ENCODE measurements at regions not wholly inside any gene's neighbourhood (a gene's known extent, or its start where the extent isn't known, plus 50 kb on each side); places are given as distances from the start of the nearest gene placed in this dataset.

GRCh38 chr4:43242606-43243005 lies 350.1 kb downstream of the GRXCR1 start:
- TF ChIP-seq CTCF (IDR thresholded peaks at IDR 0.05; ENCODE audit: insufficient read depth, low read length, poor library complexity, severe bottlenecking): no peak
- no peak for TF ChIP-seq EZH2phosphoT487 (conservative IDR thresholded peaks at IDR 0.05; ENCODE audit: low read length)

All from SU-DHL-6 (cell line).